ENCODE measurements at regions not wholly inside any gene's neighbourhood (a gene's known extent, or its start where the extent isn't known, plus 50 kb on each side); places are given as distances from the start of the nearest gene placed in this dataset.

DNA sequence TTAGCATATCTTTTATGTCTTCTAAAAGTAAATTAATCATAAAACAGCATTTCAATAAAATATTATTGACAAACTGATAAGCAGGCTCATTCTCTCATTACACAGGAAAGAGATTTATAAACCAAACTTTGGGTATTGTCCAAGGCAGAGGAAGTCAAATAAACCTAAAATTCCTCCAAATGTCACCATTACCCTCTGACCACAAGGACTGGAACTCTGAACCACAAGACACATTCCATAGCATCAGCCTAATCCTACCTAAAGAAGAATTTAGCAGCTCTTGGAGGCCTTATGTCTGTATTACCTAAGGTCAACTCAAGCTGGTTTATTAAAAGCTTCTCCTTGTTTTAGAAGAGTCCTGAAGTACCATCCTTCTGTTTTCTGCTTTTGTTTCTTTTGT lies 82.4 kb upstream of the SLC13A1 start:
- no peak for TF ChIP-seq MYC (IDR thresholded peaks at IDR 0.05; ENCODE audit: low read depth, low read length)
- no peak for TF ChIP-seq CTCF (IDR thresholded peaks at IDR 0.05; ENCODE audit: extremely low read depth in 1 of 2, insufficient read depth in 1 of 2, low read depth in 1 of 2, low read length in 2 of 2)
- TF ChIP-seq EZH2 (IDR thresholded peaks at IDR 0.05; ENCODE audit: borderline replicate concordance, low read depth, low read length, severe bottlenecking): no peak
- TF ChIP-seq, protein P1, sequence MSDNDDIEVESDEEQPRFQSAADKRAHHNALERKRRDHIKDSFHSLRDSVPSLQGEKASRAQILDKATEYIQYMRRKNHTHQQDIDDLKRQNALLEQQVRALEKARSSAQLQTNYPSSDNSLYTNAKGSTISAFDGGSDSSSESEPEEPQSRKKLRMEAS (IDR thresholded peaks at IDR 0.05; ENCODE audit: insufficient read depth, insufficient read length): no peak
- TF ChIP-seq POLR2A (IDR thresholded peaks at IDR 0.05; ENCODE audit: low read depth, low read length): no peak

Measured in endothelial cell of umbilical vein (primary cell).